Testis (tissue), 2 donors: ENCODE measurements at regions not wholly inside any gene's neighbourhood (a gene's known extent, or its start where the extent isn't known, plus 50 kb on each side); places are given as distances from the start of the nearest gene placed in this dataset.

Experiments used
- POLR2A ChIP-seq: fragments of 450-650 bp; IDR thresholded peaks from one replicate; pipeline ENCODE4 v1.6.1; 2017; ENCODE audit warnings: antibody characterized with exemption, mild to moderate bottlenecking, moderate library complexity
- TF ChIP-seq, protein P1 (sequence below), 3 experiments: fragments of 450-650 bp in 2 of 3; fragments of 200-600 bp in 1 of 3; sonication (generic) in 1 of 3; IDR thresholded peaks; one replicate each; pipeline ENCODE4 v1.5.1; 2016 to 2019; ENCODE audit warnings: antibody characterized with exemption in 3 of 3, mild to moderate bottlenecking in 2 of 3, moderate library complexity in 1 of 3

DNA sequence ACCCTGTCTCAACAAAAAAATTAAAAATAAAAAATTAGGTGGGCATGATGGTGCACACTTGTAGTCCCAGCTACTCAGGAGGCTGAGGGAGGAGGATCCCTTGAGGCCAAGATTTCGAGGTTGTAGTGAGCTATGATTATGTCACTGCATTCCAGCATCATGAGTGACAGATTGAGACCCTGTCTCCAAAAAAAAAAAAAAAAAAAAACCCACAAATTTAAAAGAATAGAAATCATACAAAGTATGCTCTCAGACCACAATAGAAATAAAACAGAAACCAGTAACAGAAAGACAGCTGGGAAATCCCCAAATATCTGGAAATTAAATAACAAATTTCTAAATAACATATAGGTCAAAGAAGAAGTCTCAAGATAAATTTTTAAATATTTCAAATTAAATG is 81.0 kb upstream of the HUWE1 start:
- TF ChIP-seq POLR2A: no peak
- TF ChIP-seq, protein P1, sequence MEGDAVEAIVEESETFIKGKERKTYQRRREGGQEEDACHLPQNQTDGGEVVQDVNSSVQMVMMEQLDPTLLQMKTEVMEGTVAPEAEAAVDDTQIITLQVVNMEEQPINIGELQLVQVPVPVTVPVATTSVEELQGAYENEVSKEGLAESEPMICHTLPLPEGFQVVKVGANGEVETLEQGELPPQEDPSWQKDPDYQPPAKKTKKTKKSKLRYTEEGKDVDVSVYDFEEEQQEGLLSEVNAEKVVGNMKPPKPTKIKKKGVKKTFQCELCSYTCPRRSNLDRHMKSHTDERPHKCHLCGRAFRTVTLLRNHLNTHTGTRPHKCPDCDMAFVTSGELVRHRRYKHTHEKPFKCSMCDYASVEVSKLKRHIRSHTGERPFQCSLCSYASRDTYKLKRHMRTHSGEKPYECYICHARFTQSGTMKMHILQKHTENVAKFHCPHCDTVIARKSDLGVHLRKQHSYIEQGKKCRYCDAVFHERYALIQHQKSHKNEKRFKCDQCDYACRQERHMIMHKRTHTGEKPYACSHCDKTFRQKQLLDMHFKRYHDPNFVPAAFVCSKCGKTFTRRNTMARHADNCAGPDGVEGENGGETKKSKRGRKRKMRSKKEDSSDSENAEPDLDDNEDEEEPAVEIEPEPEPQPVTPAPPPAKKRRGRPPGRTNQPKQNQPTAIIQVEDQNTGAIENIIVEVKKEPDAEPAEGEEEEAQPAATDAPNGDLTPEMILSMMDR (IDR thresholded peaks at IDR 0.05): no peak
